ENCODE measurements at regions not wholly inside any gene's neighbourhood (a gene's known extent, or its start where the extent isn't known, plus 50 kb on each side); places are given as distances from the start of the nearest gene placed in this dataset.

DNA sequence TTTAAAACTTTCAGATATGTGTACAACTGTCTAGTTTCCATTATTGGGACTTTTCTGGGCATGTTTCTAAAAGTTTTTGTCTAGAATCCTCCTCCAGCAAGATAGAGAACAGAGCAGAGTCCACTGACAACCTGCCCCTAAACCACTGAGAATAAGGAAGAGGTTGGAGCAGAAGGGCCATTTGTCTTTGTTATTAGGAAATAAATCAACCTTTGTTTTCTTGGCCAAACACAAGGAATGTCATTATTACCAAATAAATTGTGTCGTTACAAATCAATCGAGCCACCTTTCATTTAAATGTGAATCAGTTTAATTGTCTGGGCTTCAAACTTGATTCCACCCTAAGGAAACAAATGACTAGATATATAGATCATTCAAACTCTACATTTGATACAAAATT, 81.4 kb downstream of the GAS1 start:
- Histone ChIP-seq H3K79me2 (ENCODE audit: insufficient read depth, low read length) (no peaks in the 10 kb centered on the region), H3K9ac (ENCODE audit: insufficient read depth, low read depth, low read length) (no peak overlapping the region), H3K4me1 (ENCODE audit: insufficient read depth, low read length) (no peaks in the 10 kb centered on the region), H3K4me3 (replicated peaks in 1 of 3; ENCODE audit: insufficient read depth in 1 of 3, low read depth in 2 of 3, low read length in 3 of 3) (no peak overlapping the region), H2AFZ (ENCODE audit: low read length) (no peak overlapping the region), H3K27ac (ENCODE audit: extremely low read length, insufficient read depth, low read length) (no peak overlapping the region), H4K20me1 (ENCODE audit: insufficient read depth, low read length) (no peaks in the 10 kb centered on the region), H3K27me3 (ENCODE audit: control insufficient read depth in 1 of 2, insufficient read depth in 2 of 2, low read length in 2 of 2) (no peaks in the 10 kb centered on the region; a peak in 1 of 5 replicates), H3K36me3 (replicated peaks in 1 of 2; ENCODE audit: control insufficient read depth in 1 of 2, insufficient read depth in 2 of 2, low read length in 2 of 2) (no peaks in the 10 kb centered on the region), H3K9me3 (ENCODE audit: low read length) (no peaks in the 10 kb centered on the region), H3K4me2 (ENCODE audit: low read depth, low read length) (no peak overlapping the region)
- 3% methylated on average over 2 of the region's 2 CpGs for WGBS (ENCODE audit: low lambda C conversion rate)
- DNase-seq (ENCODE audit: low spot score) = no peak
- intact Hi-C loops (cut with micrococcal nuclease; ENCODE audit: unreplicated experiment) = no loop called here
- ATAC-seq = no peak
- no TSS peak for BruUV-seq (replicated peaks)
- no peak for FAIRE-seq
- in situ Hi-C loops (cut with HindIII; ENCODE audit: extremely low pct_ligation_motif_present, low pct_unique_long_range_greater_than_20kb) = no loop called here
- ChIA-PET CTCF (ENCODE audit: low intra/inter-chr PET ratio, low total read pairs) (no interaction called here), POLR2A (no interaction called here)
- TF ChIP-seq TOE1 (CRISPR knock-in tag; IDR thresholded peaks at IDR 0.05) (no peak), IRX3 (CRISPR knock-in tag; IDR thresholded peaks at IDR 0.05; ENCODE audit: borderline replicate concordance, low read depth) (no peak), MATR3 (CRISPR knock-in tag; IDR thresholded peaks at IDR 0.05) (no peak), ZNF556 (CRISPR knock-in tag; IDR thresholded peaks at IDR 0.05; ENCODE audit: borderline replicate concordance) (no peak), ZNF224 (CRISPR knock-in tag; IDR thresholded peaks at IDR 0.05) (no peak), ZBTB3 (CRISPR knock-in tag; IDR thresholded peaks at IDR 0.05; ENCODE audit: borderline replicate concordance, low read depth) (no peak)
- TF ChIP-seq, protein P1, sequence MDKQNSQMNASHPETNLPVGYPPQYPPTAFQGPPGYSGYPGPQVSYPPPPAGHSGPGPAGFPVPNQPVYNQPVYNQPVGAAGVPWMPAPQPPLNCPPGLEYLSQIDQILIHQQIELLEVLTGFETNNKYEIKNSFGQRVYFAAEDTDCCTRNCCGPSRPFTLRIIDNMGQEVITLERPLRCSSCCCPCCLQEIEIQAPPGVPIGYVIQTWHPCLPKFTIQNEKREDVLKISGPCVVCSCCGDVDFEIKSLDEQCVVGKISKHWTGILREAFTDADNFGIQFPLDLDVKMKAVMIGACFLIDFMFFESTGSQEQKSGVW (CRISPR knock-in tag; IDR thresholded peaks at IDR 0.05; ENCODE audit: borderline replicate concordance) = no peak
- TF ChIP-seq, protein P2, sequence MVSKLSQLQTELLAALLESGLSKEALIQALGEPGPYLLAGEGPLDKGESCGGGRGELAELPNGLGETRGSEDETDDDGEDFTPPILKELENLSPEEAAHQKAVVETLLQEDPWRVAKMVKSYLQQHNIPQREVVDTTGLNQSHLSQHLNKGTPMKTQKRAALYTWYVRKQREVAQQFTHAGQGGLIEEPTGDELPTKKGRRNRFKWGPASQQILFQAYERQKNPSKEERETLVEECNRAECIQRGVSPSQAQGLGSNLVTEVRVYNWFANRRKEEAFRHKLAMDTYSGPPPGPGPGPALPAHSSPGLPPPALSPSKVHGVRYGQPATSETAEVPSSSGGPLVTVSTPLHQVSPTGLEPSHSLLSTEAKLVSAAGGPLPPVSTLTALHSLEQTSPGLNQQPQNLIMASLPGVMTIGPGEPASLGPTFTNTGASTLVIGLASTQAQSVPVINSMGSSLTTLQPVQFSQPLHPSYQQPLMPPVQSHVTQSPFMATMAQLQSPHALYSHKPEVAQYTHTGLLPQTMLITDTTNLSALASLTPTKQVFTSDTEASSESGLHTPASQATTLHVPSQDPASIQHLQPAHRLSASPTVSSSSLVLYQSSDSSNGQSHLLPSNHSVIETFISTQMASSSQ (IDR thresholded peaks at IDR 0.05; ENCODE audit: low read depth) = no peak
- TF ChIP-seq, protein P2 (CRISPR knock-in tag; IDR thresholded peaks at IDR 0.05; ENCODE audit: borderline replicate concordance) = no peak
- TF ChIP-seq, protein P3, sequence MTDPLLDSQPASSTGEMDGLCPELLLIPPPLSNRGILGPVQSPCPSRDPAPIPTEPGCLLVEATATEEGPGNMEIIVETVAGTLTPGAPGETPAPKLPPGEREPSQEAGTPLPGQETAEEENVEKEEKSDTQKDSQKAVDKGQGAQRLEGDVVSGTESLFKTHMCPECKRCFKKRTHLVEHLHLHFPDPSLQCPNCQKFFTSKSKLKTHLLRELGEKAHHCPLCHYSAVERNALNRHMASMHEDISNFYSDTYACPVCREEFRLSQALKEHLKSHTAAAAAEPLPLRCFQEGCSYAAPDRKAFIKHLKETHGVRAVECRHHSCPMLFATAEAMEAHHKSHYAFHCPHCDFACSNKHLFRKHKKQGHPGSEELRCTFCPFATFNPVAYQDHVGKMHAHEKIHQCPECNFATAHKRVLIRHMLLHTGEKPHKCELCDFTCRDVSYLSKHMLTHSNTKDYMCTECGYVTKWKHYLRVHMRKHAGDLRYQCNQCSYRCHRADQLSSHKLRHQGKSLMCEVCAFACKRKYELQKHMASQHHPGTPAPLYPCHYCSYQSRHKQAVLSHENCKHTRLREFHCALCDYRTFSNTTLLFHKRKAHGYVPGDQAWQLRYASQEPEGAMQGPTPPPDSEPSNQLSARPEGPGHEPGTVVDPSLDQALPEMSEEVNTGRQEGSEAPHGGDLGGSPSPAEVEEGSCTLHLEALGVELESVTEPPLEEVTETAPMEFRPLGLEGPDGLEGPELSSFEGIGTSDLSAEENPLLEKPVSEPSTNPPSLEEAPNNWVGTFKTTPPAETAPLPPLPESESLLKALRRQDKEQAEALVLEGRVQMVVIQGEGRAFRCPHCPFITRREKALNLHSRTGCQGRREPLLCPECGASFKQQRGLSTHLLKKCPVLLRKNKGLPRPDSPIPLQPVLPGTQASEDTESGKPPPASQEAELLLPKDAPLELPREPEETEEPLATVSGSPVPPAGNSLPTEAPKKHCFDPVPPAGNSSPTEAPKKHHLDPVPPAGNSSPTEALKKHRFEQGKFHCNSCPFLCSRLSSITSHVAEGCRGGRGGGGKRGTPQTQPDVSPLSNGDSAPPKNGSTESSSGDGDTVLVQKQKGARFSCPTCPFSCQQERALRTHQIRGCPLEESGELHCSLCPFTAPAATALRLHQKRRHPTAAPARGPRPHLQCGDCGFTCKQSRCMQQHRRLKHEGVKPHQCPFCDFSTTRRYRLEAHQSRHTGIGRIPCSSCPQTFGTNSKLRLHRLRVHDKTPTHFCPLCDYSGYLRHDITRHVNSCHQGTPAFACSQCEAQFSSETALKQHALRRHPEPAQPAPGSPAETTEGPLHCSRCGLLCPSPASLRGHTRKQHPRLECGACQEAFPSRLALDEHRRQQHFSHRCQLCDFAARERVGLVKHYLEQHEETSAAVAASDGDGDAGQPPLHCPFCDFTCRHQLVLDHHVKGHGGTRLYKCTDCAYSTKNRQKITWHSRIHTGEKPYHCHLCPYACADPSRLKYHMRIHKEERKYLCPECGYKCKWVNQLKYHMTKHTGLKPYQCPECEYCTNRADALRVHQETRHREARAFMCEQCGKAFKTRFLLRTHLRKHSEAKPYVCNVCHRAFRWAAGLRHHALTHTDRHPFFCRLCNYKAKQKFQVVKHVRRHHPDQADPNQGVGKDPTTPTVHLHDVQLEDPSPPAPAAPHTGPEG (CRISPR knock-in tag; IDR thresholded peaks at IDR 0.05) = no peak

Measured in HepG2 (cell line).